HG03432 (cell line): ENCODE measurements at regions not wholly inside any gene's neighbourhood (a gene's known extent, or its start where the extent isn't known, plus 50 kb on each side); places are given as distances from the start of the nearest gene placed in this dataset.

ENCODE experiments used
- ATAC-seq: cut with Tn5 transposase; IDR thresholded peaks from one replicate; pipeline ENCODE4 v1.9.1; 2021; ENCODE audit warnings: mild to moderate bottlenecking, moderate library complexity; ENCODE audit not compliant: unreplicated experiment

GRCh38 chr22:25508761-25509321 is 55.6 kb upstream of the GRK3 start:
- ATAC-seq, result no peak

DNA sequence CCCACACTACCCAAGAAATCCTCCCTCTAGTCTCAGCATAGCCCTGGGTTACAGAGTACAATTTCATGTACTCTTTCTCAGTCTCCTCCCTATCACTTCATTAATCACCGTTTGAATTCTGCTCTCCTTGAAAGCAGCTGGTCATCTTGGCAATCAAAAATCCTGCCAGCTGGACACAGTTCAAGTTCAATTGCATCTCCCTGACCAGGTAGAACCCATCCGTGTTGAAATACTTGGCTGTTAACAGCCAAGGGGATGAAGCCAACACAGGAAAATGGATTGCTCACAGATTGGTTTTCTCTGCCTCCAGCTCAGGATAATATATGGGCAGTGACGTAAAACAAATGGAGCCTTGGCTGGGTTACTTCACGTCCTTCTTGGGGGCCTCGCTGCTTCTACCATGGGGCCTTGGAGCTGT is 55.1 kb upstream of the GRK3 start:
- no peak for ATAC-seq

DNA sequence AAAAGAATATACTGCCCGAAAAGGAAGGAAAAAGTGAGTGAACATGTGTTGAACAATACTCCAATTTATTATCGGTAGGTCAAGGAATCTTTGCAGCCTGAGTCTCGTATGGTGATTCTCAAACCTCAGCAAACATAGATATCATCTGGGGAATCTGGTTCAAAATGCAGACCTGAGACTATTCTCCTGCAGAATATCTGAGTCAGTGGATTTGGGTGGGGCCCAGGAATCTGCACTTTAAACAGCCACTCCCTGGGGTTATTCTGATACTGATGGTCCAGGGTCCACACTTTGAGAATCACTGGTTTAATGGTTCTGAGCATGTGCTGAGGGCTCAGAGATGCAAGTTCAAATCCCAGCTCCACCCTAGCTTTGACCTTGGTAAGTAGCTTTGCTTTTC is 53.6 kb upstream of the GRK3 start:
- no peak for ATAC-seq

DNA sequence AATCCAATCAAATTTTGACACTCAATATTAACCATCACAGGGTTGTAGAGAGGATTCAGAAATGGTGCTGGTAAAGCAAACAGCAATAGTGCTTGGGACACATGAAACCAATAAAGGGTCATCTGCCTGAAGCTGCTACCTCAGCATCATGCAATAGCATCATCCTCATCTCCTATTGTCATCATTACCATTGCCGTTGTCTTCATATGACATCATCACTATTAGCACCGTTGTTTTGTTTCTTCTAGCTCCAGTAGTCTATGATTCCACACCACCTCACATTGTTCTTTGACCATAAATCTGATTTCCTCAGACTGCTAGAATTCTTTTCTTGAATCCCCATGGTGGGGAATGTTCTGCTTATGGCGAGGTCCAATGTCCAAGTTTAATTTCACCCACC is 52.8 kb upstream of the GRK3 start:
- no peak for ATAC-seq

DNA sequence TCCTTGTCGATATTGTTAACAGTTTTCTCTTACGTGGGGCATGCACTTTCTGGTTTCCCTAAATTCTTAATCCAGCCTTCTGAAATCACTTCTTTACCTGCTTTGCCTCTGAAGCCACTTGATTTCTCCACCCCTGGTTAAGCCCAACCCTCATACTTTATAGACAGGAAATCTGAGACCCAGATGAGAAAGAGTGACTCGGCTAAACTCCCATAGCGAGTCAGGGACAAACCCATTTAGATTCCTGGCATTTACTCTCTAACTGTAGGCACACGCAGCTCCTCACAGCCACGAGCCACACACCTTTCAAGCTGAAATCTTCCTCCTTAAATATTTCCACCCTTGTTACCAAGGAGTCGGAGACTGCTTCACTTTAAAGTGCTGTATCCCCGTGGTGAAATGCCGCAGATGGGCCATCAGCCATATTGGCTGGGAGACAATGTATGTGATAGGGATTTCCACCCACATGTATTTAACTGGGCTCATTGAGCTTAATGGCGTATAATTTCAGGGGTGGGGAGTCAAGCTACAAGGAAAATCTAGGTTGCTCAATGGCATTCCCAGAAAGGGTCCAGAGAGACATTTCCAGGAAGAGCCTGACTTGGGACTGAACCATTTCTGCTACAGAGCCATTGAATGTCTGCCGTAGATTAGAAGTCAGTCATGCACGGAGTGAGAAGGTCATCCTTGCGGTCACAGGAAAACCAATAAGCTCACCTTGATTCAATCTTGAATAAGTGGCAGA is 49.9 kb upstream of the GRK3 start:
- ATAC-seq, result no peak
